Panc1 (cell line): ENCODE measurements at regions not wholly inside any gene's neighbourhood (a gene's known extent, or its start where the extent isn't known, plus 50 kb on each side); places are given as distances from the start of the nearest gene placed in this dataset.

Experiments used
- ATAC-seq: fragments of 200-7000 bp; cut with Tn5 transposase; 2 replicates; pipeline ENCODE4 v1.9.1; 2020; ENCODE audit warnings: mild to moderate bottlenecking, moderate library complexity
- BruUV-seq: library from RNA; stranded (reverse); fragments of 400-500 nt; replicated peaks from 2 replicates; lab custom pipeline; 2021; lab: Mats Ljungman, UMichigan
- CTCF ChIA-PET: fragments of 300-600 bp; sonication (Branson Sonifier 250); formaldehyde crosslinking; loops from one replicate; lab custom pipeline; 2022; ENCODE audit warnings: antibody characterized with exemption; lab: Charles Lee
- POLR2A ChIA-PET: fragments of 300-600 bp; sonication (Branson Sonifier 250); formaldehyde crosslinking; loops from one replicate; lab custom pipeline; 2022; ENCODE audit warnings: antibody characterized with exemption; lab: Charles Lee
- DNase-seq: peaks from one replicate; pipeline ENCODE4 v3.0.0-alpha.2; 2010; ENCODE audit warnings: low read depth, low spot score
- H3K27ac ChIP-seq: 2 replicates; pipeline ENCODE4 v1.5.1; 2011; ENCODE audit warnings: mild to moderate bottlenecking, low read length, inconsistent platforms
- H3K27me3 ChIP-seq: fragments of 200-500 bp; sonication (Bioruptor generic); 2 replicates; pipeline ENCODE4 v1.6.0; 2014; ENCODE audit warnings: low read length, inconsistent platforms; ENCODE audit not compliant: control insufficient read depth, insufficient read depth
- H3K36me3 ChIP-seq: fragments of 200-500 bp; sonication (Bioruptor generic); 2 replicates; pipeline ENCODE4 v1.5.1; 2014; ENCODE audit warnings: inconsistent platforms, mild to moderate bottlenecking, low read length, moderate library complexity; ENCODE audit not compliant: control insufficient read depth, insufficient read depth
- H3K4me1 ChIP-seq: 2 replicates; pipeline ENCODE4 v1.5.1; 2011; ENCODE audit warnings: inconsistent platforms, mild to moderate bottlenecking, low read length, moderate library complexity; ENCODE audit not compliant: control insufficient read depth, insufficient read depth
- H3K4me3 ChIP-seq, 2 experiments: 2 replicates each; pipeline ENCODE4 v1.5.1; 2011 to 2012; ENCODE audit warnings: low read depth in 2 of 2, low read length in 2 of 2, mild to moderate bottlenecking in 2 of 2, inconsistent platforms in 1 of 2, moderate library complexity in 1 of 2
- H3K9me3 ChIP-seq: fragments of 200-500 bp; sonication (Bioruptor generic); 2 replicates; pipeline ENCODE4 v1.5.1; 2014; ENCODE audit warnings: low read depth, mild to moderate bottlenecking, inconsistent platforms, low read length, moderate library complexity; ENCODE audit not compliant: control insufficient read depth, insufficient read depth
- POLR2AphosphoS5 ChIP-seq: IDR thresholded peaks from 2 replicates; pipeline ENCODE4 v1.6.1; 2012; ENCODE audit warnings: mild to moderate bottlenecking, low read depth, low read length, moderate library complexity
- SIN3A ChIP-seq: IDR thresholded peaks from 2 replicates; pipeline ENCODE4 v1.6.1; 2012; ENCODE audit warnings: low read depth, mild to moderate bottlenecking, low read length, moderate library complexity, borderline replicate concordance; ENCODE audit not compliant: insufficient read depth
- TCF7L2 ChIP-seq: IDR thresholded peaks from 2 replicates; pipeline ENCODE4 v1.6.1; 2011; ENCODE audit warnings: mild to moderate bottlenecking, low read depth, low read length, inconsistent platforms
- in situ Hi-C: cut with HindIII; loops from 2 replicates; pipeline ENCODE4 v1.10.0; 2016; ENCODE audit warnings: low sequenced_read_pairs, low pct_unique_long_range_greater_than_20kb
- intact Hi-C: fragments of 100-400 bp; cut with micrococcal nuclease; formaldehyde crosslinking; loops from one replicate; pipeline ENCODE4 v1.10.0; 2022; ENCODE audit not compliant: unreplicated experiment
- TF ChIP-seq, protein P1 (sequence below), 2 experiments: IDR thresholded peaks; 2 replicates each; pipeline ENCODE4 v1.6.1; 2011 to 2012; ENCODE audit warnings: low read depth in 2 of 2, control low read depth in 1 of 2, low read length in 1 of 2, mild to moderate bottlenecking in 1 of 2, moderate library complexity in 1 of 2; ENCODE audit not compliant: insufficient read depth in 1 of 2
- TF ChIP-seq, protein P2 (sequence below): fragments of 450-650 bp; IDR thresholded peaks from 2 replicates; pipeline ENCODE4 v1.5.1; 2017; ENCODE audit warnings: mild to moderate bottlenecking

DNA sequence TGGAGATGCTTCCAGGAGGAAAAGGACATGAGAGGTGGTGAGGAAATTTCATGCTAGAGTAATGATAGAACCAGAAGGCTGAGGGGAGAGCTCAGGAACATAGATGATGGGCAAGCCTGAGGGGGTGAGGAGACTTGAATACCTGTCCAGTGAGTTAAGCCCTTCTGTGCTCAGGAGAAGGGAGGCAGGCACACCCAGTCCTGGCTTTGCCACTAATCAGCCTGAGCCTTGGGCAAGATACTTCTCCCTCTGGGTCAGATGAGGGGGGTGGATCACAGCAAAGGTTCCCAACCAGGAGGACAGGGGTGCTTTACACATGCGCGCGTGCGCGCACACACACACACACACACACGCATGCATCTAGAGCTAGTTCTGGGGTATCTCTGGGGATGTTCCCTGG is 60.5 kb upstream of the KCNK12 start:
- H3K27ac ChIP-seq, result no peak overlapping the region
- intact Hi-C loops, result no loop called here
- ChIA-PET POLR2A (interaction anchor here (0.7 kb wide), 1 partner anchor 31 kb away, joined by 4 read pairs; no protein-coding TSS in a partner anchor), CTCF (no interaction called here)
- H3K9me3 ChIP-seq, result no peaks in the 10 kb centered on the region
- TF ChIP-seq, protein P1, sequence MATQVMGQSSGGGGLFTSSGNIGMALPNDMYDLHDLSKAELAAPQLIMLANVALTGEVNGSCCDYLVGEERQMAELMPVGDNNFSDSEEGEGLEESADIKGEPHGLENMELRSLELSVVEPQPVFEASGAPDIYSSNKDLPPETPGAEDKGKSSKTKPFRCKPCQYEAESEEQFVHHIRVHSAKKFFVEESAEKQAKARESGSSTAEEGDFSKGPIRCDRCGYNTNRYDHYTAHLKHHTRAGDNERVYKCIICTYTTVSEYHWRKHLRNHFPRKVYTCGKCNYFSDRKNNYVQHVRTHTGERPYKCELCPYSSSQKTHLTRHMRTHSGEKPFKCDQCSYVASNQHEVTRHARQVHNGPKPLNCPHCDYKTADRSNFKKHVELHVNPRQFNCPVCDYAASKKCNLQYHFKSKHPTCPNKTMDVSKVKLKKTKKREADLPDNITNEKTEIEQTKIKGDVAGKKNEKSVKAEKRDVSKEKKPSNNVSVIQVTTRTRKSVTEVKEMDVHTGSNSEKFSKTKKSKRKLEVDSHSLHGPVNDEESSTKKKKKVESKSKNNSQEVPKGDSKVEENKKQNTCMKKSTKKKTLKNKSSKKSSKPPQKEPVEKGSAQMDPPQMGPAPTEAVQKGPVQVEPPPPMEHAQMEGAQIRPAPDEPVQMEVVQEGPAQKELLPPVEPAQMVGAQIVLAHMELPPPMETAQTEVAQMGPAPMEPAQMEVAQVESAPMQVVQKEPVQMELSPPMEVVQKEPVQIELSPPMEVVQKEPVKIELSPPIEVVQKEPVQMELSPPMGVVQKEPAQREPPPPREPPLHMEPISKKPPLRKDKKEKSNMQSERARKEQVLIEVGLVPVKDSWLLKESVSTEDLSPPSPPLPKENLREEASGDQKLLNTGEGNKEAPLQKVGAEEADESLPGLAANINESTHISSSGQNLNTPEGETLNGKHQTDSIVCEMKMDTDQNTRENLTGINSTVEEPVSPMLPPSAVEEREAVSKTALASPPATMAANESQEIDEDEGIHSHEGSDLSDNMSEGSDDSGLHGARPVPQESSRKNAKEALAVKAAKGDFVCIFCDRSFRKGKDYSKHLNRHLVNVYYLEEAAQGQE (IDR thresholded peaks at IDR 0.05; ENCODE audit: insufficient read depth in 1 of 2, low read depth in 2 of 2, low read length in 1 of 2), result no peak
- TF ChIP-seq TCF7L2 (no peak), SIN3A (no peak), POLR2AphosphoS5 (no peak)
- TF ChIP-seq, protein P2, sequence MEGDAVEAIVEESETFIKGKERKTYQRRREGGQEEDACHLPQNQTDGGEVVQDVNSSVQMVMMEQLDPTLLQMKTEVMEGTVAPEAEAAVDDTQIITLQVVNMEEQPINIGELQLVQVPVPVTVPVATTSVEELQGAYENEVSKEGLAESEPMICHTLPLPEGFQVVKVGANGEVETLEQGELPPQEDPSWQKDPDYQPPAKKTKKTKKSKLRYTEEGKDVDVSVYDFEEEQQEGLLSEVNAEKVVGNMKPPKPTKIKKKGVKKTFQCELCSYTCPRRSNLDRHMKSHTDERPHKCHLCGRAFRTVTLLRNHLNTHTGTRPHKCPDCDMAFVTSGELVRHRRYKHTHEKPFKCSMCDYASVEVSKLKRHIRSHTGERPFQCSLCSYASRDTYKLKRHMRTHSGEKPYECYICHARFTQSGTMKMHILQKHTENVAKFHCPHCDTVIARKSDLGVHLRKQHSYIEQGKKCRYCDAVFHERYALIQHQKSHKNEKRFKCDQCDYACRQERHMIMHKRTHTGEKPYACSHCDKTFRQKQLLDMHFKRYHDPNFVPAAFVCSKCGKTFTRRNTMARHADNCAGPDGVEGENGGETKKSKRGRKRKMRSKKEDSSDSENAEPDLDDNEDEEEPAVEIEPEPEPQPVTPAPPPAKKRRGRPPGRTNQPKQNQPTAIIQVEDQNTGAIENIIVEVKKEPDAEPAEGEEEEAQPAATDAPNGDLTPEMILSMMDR, result no peak
- no peaks in the 10 kb centered on the region for H3K36me3 ChIP-seq
- H3K27me3 ChIP-seq, result no peaks in the 10 kb centered on the region
- no peak overlapping the region for H3K4me3 ChIP-seq
- in situ Hi-C loops, result no loop called here
- DNase-seq (no peak), ATAC-seq (no peak)
- no TSS peak for BruUV-seq
- 0 out of 2 replicates have a peak, but pooled peaks cover 2% of the 10 kb centered on the region for H3K4me1 ChIP-seq

DNA sequence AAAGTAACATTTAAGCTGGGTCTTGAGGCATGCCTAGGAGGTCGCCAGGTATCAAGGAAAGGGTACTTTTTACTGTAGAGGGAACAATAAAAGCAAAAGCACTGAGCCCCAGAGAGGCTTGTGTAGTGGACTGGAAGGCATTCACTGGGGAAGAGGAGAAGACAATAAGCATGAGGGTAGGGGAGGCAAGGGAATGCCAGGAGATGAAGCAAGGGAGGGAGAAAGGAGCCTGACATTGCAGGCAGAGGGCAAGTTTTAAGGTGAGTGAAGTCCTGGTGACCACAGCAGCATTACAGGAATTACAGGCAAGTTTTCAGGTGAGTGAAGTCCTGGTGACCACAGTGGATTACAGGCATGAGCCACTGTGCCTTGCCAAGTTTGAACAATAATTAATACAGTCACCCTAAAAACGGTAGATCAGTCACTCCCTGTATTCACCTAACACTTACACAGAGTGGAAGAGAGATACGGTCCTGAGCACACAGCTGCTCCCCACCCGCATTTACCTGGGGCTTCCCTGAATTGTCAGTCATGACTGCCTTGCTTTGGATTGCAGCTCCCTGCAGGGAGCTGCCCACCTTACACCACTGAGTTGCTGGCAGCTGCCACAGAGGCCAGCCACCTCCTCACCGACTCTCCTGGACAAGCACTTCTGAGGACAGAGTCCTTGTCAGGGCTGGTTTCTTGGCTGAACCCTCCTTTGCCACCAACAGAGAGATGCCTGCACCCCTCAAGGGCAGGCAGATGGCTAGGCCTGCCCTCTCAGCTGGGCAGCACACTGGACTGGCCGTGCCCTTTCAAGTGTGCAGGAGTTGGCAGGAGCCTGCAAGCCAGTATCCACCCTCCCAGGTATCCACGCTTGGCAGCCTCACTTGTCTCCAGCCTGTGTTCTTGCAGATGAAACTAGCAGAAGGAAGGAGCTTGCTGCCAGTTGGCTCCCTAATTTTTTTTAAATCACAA is 59.0 kb upstream of the KCNK12 start:
- intact Hi-C loops, result no loop called here
- Histone ChIP-seq H3K36me3 (no peaks in the 10 kb centered on the region), H3K4me1 (0 out of 2 replicates have a peak, but pooled peaks cover 2% of the 10 kb centered on the region), H3K27me3 (no peaks in the 10 kb centered on the region), H3K27ac (no peak overlapping the region), H3K9me3 (no peaks in the 10 kb centered on the region), H3K4me3 (no peak overlapping the region)
- POLR2A ChIA-PET, result no interaction called here
- in situ Hi-C loops, result no loop called here
- DNase-seq (no peak), ATAC-seq (no peak)
- CTCF ChIA-PET, result interaction anchor here (0.6 kb wide), 1 partner anchor 43 kb away, joined by 3 read pairs; no protein-coding TSS in a partner anchor
- TF ChIP-seq SIN3A (no peak), TCF7L2 (no peak), POLR2AphosphoS5 (no peak)
- TF ChIP-seq, protein P1 (IDR thresholded peaks at IDR 0.05; ENCODE audit: insufficient read depth in 1 of 2, low read depth in 2 of 2, low read length in 1 of 2), result no peak
- TF ChIP-seq, protein P2, result no peak
- BruUV-seq, result no TSS peak
